IPS-18c (cell line): ENCODE measurements at regions not wholly inside any gene's neighbourhood (a gene's known extent, or its start where the extent isn't known, plus 50 kb on each side); places are given as distances from the start of the nearest gene placed in this dataset.
"Not testable (repeated sequence)": the region's sequence is repeated elsewhere in the genome, so short reads cannot be mapped to it uniquely, and the experiment has no call there.

Source experiments
- H3K4me3 ChIP-seq: 2 replicates; pipeline ENCODE4 v1.7.0; 2013; ENCODE audit warnings: low read depth, mild to moderate bottlenecking, low read length, moderate library complexity; ENCODE audit not compliant: insufficient read depth
- H3K9me3 ChIP-seq: one replicate; pipeline ENCODE4 v1.6.1; 2013; ENCODE audit warnings: mild to moderate bottlenecking, low read length, moderate library complexity; ENCODE audit not compliant: control insufficient read depth, insufficient read depth

DNA sequence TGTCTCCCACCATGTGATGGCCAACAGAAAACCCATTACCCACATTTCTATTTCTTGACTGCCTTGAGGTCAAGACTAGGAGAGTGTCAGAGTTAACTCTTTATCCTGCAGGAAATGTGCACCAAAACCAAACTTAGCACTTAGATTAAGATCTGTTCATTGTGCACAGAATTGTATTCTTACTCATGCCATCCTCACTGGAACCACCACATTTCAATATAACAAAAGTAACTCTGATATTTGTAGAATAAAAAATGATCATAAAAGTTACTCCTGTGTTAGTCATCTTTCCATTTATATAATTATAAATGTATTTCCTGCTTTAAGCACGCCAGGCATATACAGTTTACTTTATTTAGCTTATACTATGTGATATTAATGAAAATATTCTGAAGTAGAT lies 193.0 kb upstream of the DPYD start:
- H3K4me3 ChIP-seq, result no peak overlapping the region

GRCh38 chr1:98112626-98113025 lies 191.8 kb upstream of the DPYD start:
- Histone ChIP-seq H3K9me3 (no peaks in the 10 kb centered on the region), H3K4me3 (no peak overlapping the region)

More for the DNA sequence above, 193.0 kb upstream of the DPYD start:
- H3K9me3 ChIP-seq, result no peaks in the 10 kb centered on the region

DNA sequence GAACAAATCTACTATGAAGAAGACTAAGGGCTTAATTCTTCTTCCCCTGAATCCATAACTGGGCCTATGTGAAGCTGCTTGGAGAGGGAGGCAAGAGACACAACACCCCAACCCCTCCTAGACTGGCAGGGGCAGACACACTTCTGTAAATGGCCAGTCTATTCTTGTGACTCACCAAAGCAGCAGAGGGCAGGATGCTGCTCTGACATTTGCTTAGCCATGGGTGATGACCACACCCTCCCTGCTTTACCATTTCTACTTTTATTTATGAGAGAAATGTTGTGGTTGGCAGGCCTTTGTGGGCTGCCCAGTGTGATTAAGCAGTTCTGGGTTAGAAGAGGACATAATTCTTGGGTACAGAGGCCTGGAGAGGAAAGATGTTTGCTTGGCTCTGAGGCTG lies 189.8 kb upstream of the DPYD start:
- H3K9me3 ChIP-seq, result no peaks in the 10 kb centered on the region

GRCh38 chr1:98108378-98108777 lies 187.5 kb upstream of the DPYD start:
- not testable (repeated sequence) for H3K9me3 ChIP-seq

More for the DNA sequence above, 189.8 kb upstream of the DPYD start:
- no peak overlapping the region for H3K4me3 ChIP-seq

DNA sequence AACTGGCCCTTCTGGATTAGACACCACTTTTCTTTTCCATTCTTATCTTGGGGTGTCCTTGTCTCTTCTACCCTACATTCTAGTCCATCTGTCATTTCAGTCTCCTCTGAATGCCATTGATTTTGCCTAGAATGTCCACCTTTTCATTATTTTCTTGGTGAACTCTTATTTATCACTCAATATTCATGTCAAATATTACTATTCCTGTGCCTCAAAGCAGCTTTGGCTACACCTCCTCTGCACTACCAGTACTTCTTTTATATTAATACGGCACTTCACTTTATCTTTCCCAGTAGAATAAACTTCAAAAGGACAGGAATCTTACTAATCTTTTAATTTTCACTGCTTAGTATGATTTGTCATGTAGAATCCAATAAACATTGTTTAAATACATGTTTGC lies 186.4 kb upstream of the DPYD start:
- Histone ChIP-seq H3K9me3 (no peaks in the 10 kb centered on the region), H3K4me3 (no peak overlapping the region)

More at GRCh38 chr1:98108378-98108777, 187.5 kb upstream of the DPYD start:
- H3K4me3 ChIP-seq, result not testable (repeated sequence)

- no peaks in the 10 kb centered on the region for H3K9me3 ChIP-seq
- no peak overlapping the region for H3K4me3 ChIP-seq
These were observed 183.5 kb upstream of the DPYD start for GRCh38 chr1:98104289-98104688.

DNA sequence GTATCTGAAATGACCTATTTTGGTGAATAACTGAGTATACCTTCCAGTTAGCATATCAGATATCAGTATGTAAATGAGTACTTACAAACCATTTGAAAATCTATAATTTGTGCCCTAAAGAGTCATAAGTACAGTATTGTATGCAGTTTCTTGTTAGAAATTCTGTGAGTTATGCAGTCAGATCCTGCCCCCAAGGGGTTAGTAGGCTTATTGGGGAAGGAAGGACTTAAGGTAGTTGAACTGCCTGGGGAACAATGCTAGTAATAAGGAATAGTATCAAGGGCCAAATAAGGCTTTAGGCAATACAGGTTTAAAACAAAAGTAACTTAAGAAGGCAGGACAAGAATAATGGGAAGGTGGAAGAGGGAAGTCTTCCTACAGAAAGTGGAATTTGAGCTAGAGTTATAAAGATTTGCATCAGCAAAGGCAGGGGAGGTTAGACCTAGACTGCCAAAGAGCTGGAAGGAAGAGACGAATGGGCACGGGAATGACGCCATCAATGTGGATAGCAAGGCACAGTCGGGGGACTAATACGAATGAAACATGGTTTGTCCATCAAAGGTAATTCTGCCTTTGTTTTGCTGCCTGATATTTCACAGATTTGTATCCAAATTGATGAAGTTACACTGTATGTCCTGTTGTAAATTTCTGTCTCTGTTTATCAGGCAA lies 182.9 kb upstream of the DPYD start:
- Histone ChIP-seq H3K9me3 (no peaks in the 10 kb centered on the region), H3K4me3 (no peak overlapping the region)

GRCh38 chr1:98102345-98103030 lies 181.7 kb upstream of the DPYD start:
- Histone ChIP-seq H3K4me3 (no peak overlapping the region), H3K9me3 (no peaks in the 10 kb centered on the region)

DNA sequence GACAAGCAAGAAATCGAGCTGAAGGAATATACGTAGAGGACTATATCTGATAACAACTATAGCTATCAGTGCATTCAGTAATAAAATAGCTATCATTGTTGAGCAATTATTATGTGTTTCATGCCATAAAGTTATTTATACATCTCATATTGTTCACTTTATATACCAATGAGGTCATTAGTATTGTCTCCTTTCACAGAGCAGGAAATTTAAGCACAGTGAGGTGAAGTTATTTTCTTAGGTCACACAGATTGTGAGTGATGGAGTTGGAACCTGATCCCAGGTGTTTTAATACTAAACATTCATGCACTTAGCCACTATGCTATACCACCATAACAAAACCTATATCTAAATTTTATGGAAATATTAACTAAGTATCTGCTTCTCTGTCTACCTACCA lies 180.5 kb upstream of the DPYD start:
- H3K9me3 ChIP-seq, result no peaks in the 10 kb centered on the region
- H3K4me3 ChIP-seq, result no peak overlapping the region

GRCh38 chr1:98099501-98099900 lies 178.7 kb upstream of the DPYD start:
- Histone ChIP-seq H3K4me3 (no peak overlapping the region), H3K9me3 (no peaks in the 10 kb centered on the region)

GRCh38 chr1:98098473-98098872 lies 177.6 kb upstream of the DPYD start:
- no peak overlapping the region for H3K4me3 ChIP-seq
- H3K9me3 ChIP-seq, result no peaks in the 10 kb centered on the region

GRCh38 chr1:98090351-98090750 lies 169.5 kb upstream of the DPYD start:
- Histone ChIP-seq H3K4me3 (no peak overlapping the region), H3K9me3 (no peaks in the 10 kb centered on the region)

GRCh38 chr1:98088381-98088780 lies 167.5 kb upstream of the DPYD start:
- no peak overlapping the region for H3K4me3 ChIP-seq

DNA sequence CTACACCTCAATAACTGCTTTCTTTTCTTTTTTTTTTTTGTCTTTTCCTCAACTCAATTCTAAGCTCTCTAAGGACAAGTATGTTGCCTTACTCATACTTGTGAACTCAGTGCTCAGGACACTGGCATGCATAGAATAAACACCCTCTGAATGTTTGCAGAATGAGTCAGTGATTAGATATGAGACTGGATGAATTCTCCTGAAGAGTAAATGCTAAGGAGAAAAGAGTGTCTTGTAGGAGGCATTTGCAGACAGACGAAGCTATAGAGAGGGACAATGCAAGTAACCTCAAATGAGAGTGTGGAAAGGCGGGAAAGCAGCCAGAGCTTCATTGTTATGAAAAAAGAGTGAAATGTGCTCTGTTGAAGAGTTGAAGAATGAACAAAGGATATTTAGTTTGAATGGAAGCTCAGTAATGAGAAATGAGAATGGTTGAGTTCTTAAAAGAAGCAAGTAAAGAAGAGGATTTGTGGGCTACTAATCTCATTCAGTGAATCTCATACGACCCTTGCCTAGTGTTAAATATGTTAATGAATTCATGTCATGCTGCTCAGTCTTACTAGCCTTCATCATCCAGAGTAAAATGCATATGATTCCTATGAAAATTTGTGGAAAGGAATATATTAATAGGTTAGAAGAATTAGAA lies 166.1 kb upstream of the DPYD start:
- Histone ChIP-seq H3K4me3 (no peak overlapping the region), H3K9me3 (no peaks in the 10 kb centered on the region)

More at GRCh38 chr1:98088381-98088780, 167.5 kb upstream of the DPYD start:
- no peaks in the 10 kb centered on the region for H3K9me3 ChIP-seq

- no peaks in the 10 kb centered on the region for H3K9me3 ChIP-seq
- H3K4me3 ChIP-seq, result no peak overlapping the region
These were observed 165.3 kb upstream of the DPYD start for GRCh38 chr1:98086156-98086555.

GRCh38 chr1:98084188-98084587 lies 163.4 kb upstream of the DPYD start:
- H3K9me3 ChIP-seq, result no peaks in the 10 kb centered on the region
- no peak overlapping the region for H3K4me3 ChIP-seq

- Histone ChIP-seq H3K9me3 (no peaks in the 10 kb centered on the region), H3K4me3 (no peak overlapping the region)
These were observed 161.1 kb upstream of the DPYD start for GRCh38 chr1:98081944-98082343.

DNA sequence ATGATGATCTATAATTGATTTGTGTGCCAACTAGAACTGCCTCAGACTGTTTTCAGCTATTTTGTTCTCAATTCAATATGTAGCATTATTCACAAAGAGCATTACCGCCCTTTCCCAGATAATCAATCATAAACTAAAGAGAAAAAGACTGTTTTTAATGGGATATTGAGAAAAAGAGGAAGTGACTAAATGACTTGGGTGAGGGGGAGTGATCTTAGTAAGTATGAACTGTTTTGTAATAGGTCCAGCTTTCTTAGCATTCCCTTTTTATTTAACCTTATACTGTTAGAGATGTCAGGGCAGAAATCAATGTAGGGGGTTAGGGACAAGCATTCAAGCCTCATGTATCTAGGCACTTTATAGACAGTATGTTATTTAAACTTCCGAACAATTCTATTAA lies 157.8 kb upstream of the DPYD start:
- Histone ChIP-seq H3K9me3 (no peaks in the 10 kb centered on the region), H3K4me3 (no peak overlapping the region)
